ENCODE measurements at regions not wholly inside any gene's neighbourhood (a gene's known extent, or its start where the extent isn't known, plus 50 kb on each side); places are given as distances from the start of the nearest gene placed in this dataset.

- TF ChIP-seq CTCF (IDR thresholded peaks at IDR 0.05), result no peak
- no peak for TF ChIP-seq POLR2A (IDR thresholded peaks at IDR 0.05)
These were observed 229.1 kb downstream of the NFKBIZ start for GRCh38 chr3:102078401-102078800.

Data from right lobe of liver (tissue), 4 donors.